Testis (tissue), 2 donors: ENCODE measurements at regions not wholly inside any gene's neighbourhood (a gene's known extent, or its start where the extent isn't known, plus 50 kb on each side); places are given as distances from the start of the nearest gene placed in this dataset.

ENCODE experiments used
- DNase-seq: peaks from one replicate; pipeline ENCODE4 v3.0.0-alpha.2; 2019
- H3K27ac ChIP-seq, 2 donors: fragments of 200-600 bp; sonication (generic); one replicate each; pipeline ENCODE4 v1.5.1; 2019
- H3K27me3 ChIP-seq: fragments of 200-600 bp; sonication (generic); one replicate; pipeline ENCODE4 v1.5.1; 2019
- H3K36me3 ChIP-seq: fragments of 200-600 bp; sonication (generic); one replicate; pipeline ENCODE4 v1.5.1; 2017; ENCODE audit warnings: low read depth; ENCODE audit errors: missing control alignments
- H3K4me1 ChIP-seq: fragments of 200-600 bp; sonication (generic); one replicate; pipeline ENCODE4 v1.5.1; 2019
- H3K4me3 ChIP-seq, 2 donors: fragments of 200-600 bp; sonication (generic); one replicate each; pipeline ENCODE4 v1.5.1; 2017 to 2019
- H3K9me3 ChIP-seq: fragments of 200-600 bp; sonication (generic); one replicate; pipeline ENCODE4 v1.5.1; 2017
- POLR2A ChIP-seq: fragments of 450-650 bp; IDR thresholded peaks from one replicate; pipeline ENCODE4 v1.6.1; 2017; ENCODE audit warnings: antibody characterized with exemption, mild to moderate bottlenecking, moderate library complexity
- WGBS, 2 donors: methylation state at CpG; one replicate each; pipeline ENCODE4 v1.1.5; 2018; 5-methylcytosine and 5-hydroxymethylcytosine counted together
- intact Hi-C: fragments of 100-400 bp; cut with DNase I; formaldehyde crosslinking; loops from one replicate; pipeline ENCODE4 v1.15.1; 2023; ENCODE audit warnings: low total_unique reads
- TF ChIP-seq, protein P1 (sequence below), 3 experiments: fragments of 450-650 bp in 2 of 3; fragments of 200-600 bp in 1 of 3; sonication (generic) in 1 of 3; IDR thresholded peaks; one replicate each; pipeline ENCODE4 v1.5.1; 2016 to 2019; ENCODE audit warnings: antibody characterized with exemption in 3 of 3, mild to moderate bottlenecking in 2 of 3, moderate library complexity in 1 of 3

DNA sequence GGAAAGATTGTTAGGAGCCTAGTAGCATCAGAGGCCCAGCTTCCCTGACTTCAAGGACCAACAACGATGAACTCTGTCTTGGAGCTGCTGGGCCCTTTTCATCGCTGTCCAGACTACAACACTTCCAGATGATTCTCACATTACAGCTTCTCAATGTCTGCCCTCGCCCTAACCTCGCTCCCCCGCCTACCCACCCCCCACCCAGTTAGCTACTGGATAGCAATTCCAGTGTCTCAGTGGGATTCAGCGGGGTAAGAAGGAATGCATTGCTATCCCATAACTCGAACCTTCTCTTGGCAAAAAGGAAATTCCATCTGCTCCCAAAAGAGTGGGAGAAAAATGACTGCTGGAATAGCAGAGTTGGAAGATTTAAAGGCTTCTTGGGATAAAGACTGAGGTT is 65.0 kb downstream of the RPL37A start:
- TF ChIP-seq, protein P1, sequence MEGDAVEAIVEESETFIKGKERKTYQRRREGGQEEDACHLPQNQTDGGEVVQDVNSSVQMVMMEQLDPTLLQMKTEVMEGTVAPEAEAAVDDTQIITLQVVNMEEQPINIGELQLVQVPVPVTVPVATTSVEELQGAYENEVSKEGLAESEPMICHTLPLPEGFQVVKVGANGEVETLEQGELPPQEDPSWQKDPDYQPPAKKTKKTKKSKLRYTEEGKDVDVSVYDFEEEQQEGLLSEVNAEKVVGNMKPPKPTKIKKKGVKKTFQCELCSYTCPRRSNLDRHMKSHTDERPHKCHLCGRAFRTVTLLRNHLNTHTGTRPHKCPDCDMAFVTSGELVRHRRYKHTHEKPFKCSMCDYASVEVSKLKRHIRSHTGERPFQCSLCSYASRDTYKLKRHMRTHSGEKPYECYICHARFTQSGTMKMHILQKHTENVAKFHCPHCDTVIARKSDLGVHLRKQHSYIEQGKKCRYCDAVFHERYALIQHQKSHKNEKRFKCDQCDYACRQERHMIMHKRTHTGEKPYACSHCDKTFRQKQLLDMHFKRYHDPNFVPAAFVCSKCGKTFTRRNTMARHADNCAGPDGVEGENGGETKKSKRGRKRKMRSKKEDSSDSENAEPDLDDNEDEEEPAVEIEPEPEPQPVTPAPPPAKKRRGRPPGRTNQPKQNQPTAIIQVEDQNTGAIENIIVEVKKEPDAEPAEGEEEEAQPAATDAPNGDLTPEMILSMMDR (IDR thresholded peaks at IDR 0.05): no peak
- TF ChIP-seq POLR2A: no peak

DNA sequence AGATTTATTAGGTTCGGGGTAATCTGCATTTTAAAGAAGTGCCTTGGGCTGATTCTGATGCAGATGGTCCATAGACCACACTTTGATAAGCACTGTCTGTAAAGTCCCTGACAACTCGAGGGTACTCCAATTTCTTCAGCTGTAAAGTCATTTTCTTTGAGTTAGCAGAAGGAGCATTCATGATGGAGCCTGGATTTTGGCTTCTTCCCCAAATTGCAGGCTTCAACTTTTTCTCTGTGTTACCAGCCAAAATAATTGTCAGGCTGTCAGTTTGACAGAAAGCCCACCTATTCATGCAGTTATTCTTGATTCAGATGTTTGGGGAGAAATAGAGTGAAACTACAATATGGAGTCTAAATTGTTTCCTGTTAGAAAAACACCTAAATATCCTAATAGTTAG is 66.0 kb downstream of the RPL37A start:
- TF ChIP-seq, protein P1 (IDR thresholded peaks at IDR 0.05): no peak
- TF ChIP-seq POLR2A: no peak
- Histone ChIP-seq H3K36me3 (no peaks in the 10 kb centered on the region), H3K27ac (no peak overlapping the region), H3K9me3 (no peaks in the 10 kb centered on the region), H3K4me3 (no peak overlapping the region), H3K4me1 (peaks cover 6% of the 10 kb centered on the region), H3K27me3 (no peaks in the 10 kb centered on the region)
- intact Hi-C loops: no loop called here
- no peak for DNase-seq
- 84 to 95% methylated on average over 2 of the region's 2 CpGs for WGBS, 2 donors

More for the DNA sequence above, 65.0 kb downstream of the RPL37A start:
- WGBS, 2 donors: 89 to 92% methylated on average over 6 to 7 of the region's 7 CpGs
- Histone ChIP-seq H3K4me3 (no peak overlapping the region), H3K4me1 (peaks cover 6% of the 10 kb centered on the region), H3K27me3 (no peaks in the 10 kb centered on the region), H3K9me3 (no peaks in the 10 kb centered on the region), H3K36me3 (no peaks in the 10 kb centered on the region), H3K27ac (no peak overlapping the region)
- intact Hi-C loops: no loop called here
- no peak for DNase-seq

DNA sequence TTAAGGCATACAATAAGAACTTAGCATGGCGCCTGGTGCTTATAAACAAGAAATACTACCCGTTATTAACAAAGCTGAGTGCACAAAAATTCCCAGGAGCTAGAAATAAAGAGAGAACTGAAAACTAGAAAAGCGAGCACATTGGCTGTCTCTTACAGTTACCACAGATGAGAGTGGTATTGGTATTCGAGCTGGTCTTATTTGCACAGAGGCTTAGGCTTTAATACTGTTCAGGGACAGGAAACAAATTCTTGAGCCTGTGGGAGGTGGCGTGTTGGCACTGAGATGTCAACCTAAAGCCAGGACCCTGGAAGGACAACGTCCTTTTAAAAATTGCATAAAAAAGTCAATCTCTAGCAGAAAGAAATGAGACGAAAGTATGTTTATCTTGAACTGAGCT is 67.3 kb upstream of the IGFBP2 start:
- TF ChIP-seq, protein P1 (IDR thresholded peaks at IDR 0.05): no peak
- TF ChIP-seq POLR2A: no peak
- 64 to 69% methylated on average over 7 of the region's 7 CpGs for WGBS, 2 donors
- H3K4me1 ChIP-seq: peaks cover 6% of the 10 kb centered on the region

DNA sequence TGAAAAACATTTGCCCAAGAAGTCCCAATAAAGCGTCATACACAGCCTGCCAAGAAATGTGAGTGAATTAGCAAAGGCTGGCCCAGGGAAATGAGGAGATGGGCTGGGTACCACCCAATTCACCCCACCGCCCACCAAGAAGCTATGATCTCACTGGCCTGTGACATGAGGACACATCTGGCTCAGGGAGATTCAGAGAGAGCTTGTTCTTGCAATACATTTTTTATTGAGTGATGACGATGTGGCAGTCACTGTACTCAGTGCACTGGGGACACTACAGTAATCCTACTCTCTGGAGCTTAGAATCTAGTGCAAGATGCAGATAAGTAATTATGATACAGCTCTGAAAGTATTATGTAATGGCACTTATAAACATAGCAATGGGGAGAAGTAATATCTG is 64.6 kb upstream of the IGFBP2 start:
- no peaks in the 10 kb centered on the region for H3K4me1 ChIP-seq
- no peak overlapping the region for H3K4me3 ChIP-seq
- no peaks in the 10 kb centered on the region for H3K36me3 ChIP-seq
- no peaks in the 10 kb centered on the region for H3K9me3 ChIP-seq
- WGBS, 2 donors: 94 to 95% methylated on average over 3 of the region's 3 CpGs
- H3K27me3 ChIP-seq: no peaks in the 10 kb centered on the region
- TF ChIP-seq, protein P1 (IDR thresholded peaks at IDR 0.05): no peak
- no peak for TF ChIP-seq POLR2A
- intact Hi-C loops: no loop called here
- no peak for DNase-seq
- H3K27ac ChIP-seq: no peak overlapping the region

More for the DNA sequence above, 67.3 kb upstream of the IGFBP2 start:
- Histone ChIP-seq H3K27ac (no peak overlapping the region), H3K36me3 (no peaks in the 10 kb centered on the region), H3K27me3 (no peaks in the 10 kb centered on the region), H3K9me3 (no peaks in the 10 kb centered on the region), H3K4me3 (no peak overlapping the region)
- no peak for DNase-seq
- intact Hi-C loops: no loop called here

DNA sequence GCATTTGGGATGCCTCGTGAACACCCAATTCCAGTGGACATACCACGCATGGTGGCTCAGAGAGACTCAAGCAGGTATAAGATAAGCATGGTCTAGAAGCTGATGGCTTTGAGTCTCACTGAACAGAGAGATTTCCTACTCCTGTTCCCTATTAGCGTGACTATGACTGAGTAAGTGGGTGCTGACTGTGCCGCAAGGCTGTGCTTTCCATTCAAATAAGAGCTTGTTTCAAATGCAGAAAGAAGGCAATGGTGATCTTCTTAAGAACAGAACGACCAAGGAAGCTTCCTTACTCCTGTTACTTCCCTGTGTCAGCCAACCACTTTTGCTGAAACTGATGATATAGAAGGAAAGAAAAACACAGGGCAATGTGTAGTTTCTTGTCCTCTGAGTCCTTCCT is 63.5 kb upstream of the IGFBP2 start:
- no peak for DNase-seq
- Histone ChIP-seq H3K4me3 (no peak overlapping the region), H3K4me1 (no peaks in the 10 kb centered on the region), H3K9me3 (no peaks in the 10 kb centered on the region), H3K27ac (no peak overlapping the region), H3K27me3 (no peaks in the 10 kb centered on the region), H3K36me3 (no peaks in the 10 kb centered on the region)
- TF ChIP-seq, protein P1 (IDR thresholded peaks at IDR 0.05): no peak
- no peak for TF ChIP-seq POLR2A
- WGBS, 2 donors: 87 to 96% methylated on average over 5 of the region's 5 CpGs
- intact Hi-C loops: no loop called here
